ENCODE measurements at regions not wholly inside any gene's neighbourhood (a gene's known extent, or its start where the extent isn't known, plus 50 kb on each side); places are given as distances from the start of the nearest gene placed in this dataset.
"Not testable (repeated sequence)": the region's sequence is repeated elsewhere in the genome, so short reads cannot be mapped to it uniquely, and the experiment has no call there.

- not testable (repeated sequence) for TF ChIP-seq CTCF (conservative IDR thresholded peaks at IDR 0.05); EZH2 (IDR thresholded peaks at IDR 0.05; ENCODE audit: low read depth)
Measured at GRCh38 chr4:117138732-117139131, 53.4 kb upstream of the TRAM1L1 start.

Data from PC-9 (cell line).